SW 1271 (cell line): ENCODE measurements at regions not wholly inside any gene's neighbourhood (a gene's known extent, or its start where the extent isn't known, plus 50 kb on each side); places are given as distances from the start of the nearest gene placed in this dataset.

Source experiments
- DNase-seq, 2 experiments: peaks; one replicate each; lab custom pipeline; 2025; lab: John Stamatoyannopoulos, UW

- DNase-seq, result no peak
Observed at GRCh38 chr14:47872588-47872987, 197.2 kb upstream of the MDGA2 start.

GRCh38 chr14:47863441-47863840, 188.0 kb upstream of the MDGA2 start:
- DNase-seq, result no peak

- DNase-seq, result no peak
Observed at GRCh38 chr14:47857646-47858045, 182.2 kb upstream of the MDGA2 start.

- DNase-seq, result no peak
Observed at GRCh38 chr14:47852278-47852677, 176.9 kb upstream of the MDGA2 start.

- DNase-seq, result no peak
Observed at GRCh38 chr14:47846008-47846407, 170.6 kb upstream of the MDGA2 start.

- no peak for DNase-seq
Observed at GRCh38 chr14:47843236-47843635, 167.8 kb upstream of the MDGA2 start.

GRCh38 chr14:47833011-47833410, 157.6 kb upstream of the MDGA2 start:
- DNase-seq, result no peak

- no peak for DNase-seq
Observed at GRCh38 chr14:47826809-47827208, 151.4 kb upstream of the MDGA2 start.

- DNase-seq, result no peak
Observed at GRCh38 chr14:47822326-47822725, 146.9 kb upstream of the MDGA2 start.

- no peak for DNase-seq
Observed at GRCh38 chr14:47821135-47821534, 145.7 kb upstream of the MDGA2 start.

- no peak for DNase-seq
Observed at GRCh38 chr14:47790477-47790876, 115.1 kb upstream of the MDGA2 start.

GRCh38 chr14:47785058-47785457, 109.7 kb upstream of the MDGA2 start:
- DNase-seq, result no peak

GRCh38 chr14:47778631-47779030, 103.2 kb upstream of the MDGA2 start:
- DNase-seq, result no peak

GRCh38 chr14:47772652-47773051, 97.2 kb upstream of the MDGA2 start:
- DNase-seq, result no peak

- DNase-seq, result no peak
Observed at GRCh38 chr14:47763188-47763854, 87.9 kb upstream of the MDGA2 start.

GRCh38 chr14:47746986-47747385, 71.6 kb upstream of the MDGA2 start:
- no peak for DNase-seq

- DNase-seq, result no peak
Observed at GRCh38 chr14:47744155-47744554, 68.8 kb upstream of the MDGA2 start.

GRCh38 chr14:47739541-47739940, 64.1 kb upstream of the MDGA2 start:
- no peak for DNase-seq

GRCh38 chr14:47730296-47730695, 54.9 kb upstream of the MDGA2 start:
- DNase-seq, result no peak
